GM23248 (cell line): ENCODE measurements at regions not wholly inside any gene's neighbourhood (a gene's known extent, or its start where the extent isn't known, plus 50 kb on each side); places are given as distances from the start of the nearest gene placed in this dataset.

Experiments
- DNase-seq: peaks from one replicate; pipeline ENCODE4 v3.0.0-alpha.2; 2015
- H2AFZ ChIP-seq: fragments of 200-600 bp; sonication (generic); 2 replicates; pipeline ENCODE4 v1.6.1; 2016; ENCODE audit warnings: antibody characterized with exemption
- H3F3A ChIP-seq: fragments of 200-600 bp; sonication (generic); 2 replicates; pipeline ENCODE4 v1.6.1; 2016; ENCODE audit warnings: mild to moderate bottlenecking, antibody characterized with exemption, mixed run types; ENCODE audit not compliant: insufficient read depth
- H3K27ac ChIP-seq: fragments of 200-600 bp; sonication (generic); 2 replicates; pipeline ENCODE4 v1.5.1; 2016; ENCODE audit warnings: mild to moderate bottlenecking
- H3K27me3 ChIP-seq: fragments of 200-600 bp; sonication (generic); replicated peaks from 2 replicates; pipeline ENCODE4 v1.6.1; 2016; ENCODE audit warnings: mild to moderate bottlenecking; ENCODE audit not compliant: insufficient read depth
- H3K36me3 ChIP-seq: fragments of 200-600 bp; sonication (generic); 2 replicates; pipeline ENCODE4 v1.6.1; 2016; ENCODE audit warnings: low read depth, mild to moderate bottlenecking
- H3K4me1 ChIP-seq: fragments of 200-600 bp; sonication (generic); 2 replicates; pipeline ENCODE4 v1.6.1; 2016; ENCODE audit warnings: mild to moderate bottlenecking; ENCODE audit not compliant: insufficient read depth
- H3K4me2 ChIP-seq: fragments of 200-600 bp; sonication (generic); one replicate; pipeline ENCODE4 v1.6.1; 2016; ENCODE audit warnings: mild to moderate bottlenecking; ENCODE audit not compliant: unreplicated experiment
- H3K4me3 ChIP-seq: fragments of 200-600 bp; sonication (generic); 2 replicates; pipeline ENCODE4 v1.5.1; 2016; ENCODE audit warnings: mild to moderate bottlenecking
- H3K79me2 ChIP-seq: fragments of 200-600 bp; sonication (generic); 2 replicates; pipeline ENCODE4 v1.6.1; 2016; ENCODE audit warnings: mild to moderate bottlenecking; ENCODE audit not compliant: insufficient read depth
- H3K9ac ChIP-seq: fragments of 200-600 bp; sonication (generic); 2 replicates; pipeline ENCODE4 v1.6.1; 2016; ENCODE audit warnings: mild to moderate bottlenecking
- H3K9me2 ChIP-seq: fragments of 200-600 bp; sonication (generic); 2 replicates; pipeline ENCODE4 v1.6.1; 2016; ENCODE audit warnings: mixed run types, mild to moderate bottlenecking, moderate library complexity; ENCODE audit not compliant: insufficient read depth
- H3K9me3 ChIP-seq: fragments of 200-600 bp; sonication (generic); one replicate; pipeline ENCODE4 v1.6.1; 2017; ENCODE audit warnings: low read depth
- H4K20me1 ChIP-seq: fragments of 200-600 bp; sonication (generic); 2 replicates; pipeline ENCODE4 v1.6.0; 2016; ENCODE audit not compliant: insufficient read depth
- EZH2 ChIP-seq: fragments of 200-600 bp; sonication (generic); IDR thresholded peaks from 2 replicates; pipeline ENCODE4 v1.6.1; 2018; ENCODE audit warnings: antibody characterized with exemption, mild to moderate bottlenecking; ENCODE audit not compliant: insufficient read depth, poor library complexity, severe bottlenecking
- EZH2phosphoT487 ChIP-seq: fragments of 200-600 bp; sonication (generic); IDR thresholded peaks from 2 replicates; pipeline ENCODE4 v1.6.1; 2018; ENCODE audit warnings: antibody characterized with exemption, moderate library complexity, mild to moderate bottlenecking, low read depth; ENCODE audit not compliant: insufficient read depth
- WGBS, 2 experiments: methylation state at CpG; one replicate each; pipeline ENCODE4 v1.1.6; 2015 to 2017; ENCODE audit warnings: low lambda C conversion rate in 2 of 2, low coverage in 1 of 2; ENCODE audit errors: missing lambda C conversion rate in 2 of 2; 5-methylcytosine and 5-hydroxymethylcytosine counted together
- in situ Hi-C: fragments of 300-500 bp; cut with MboI; formaldehyde crosslinking; loops from 2 replicates; pipeline ENCODE4 v1.15.0; 2020

DNA sequence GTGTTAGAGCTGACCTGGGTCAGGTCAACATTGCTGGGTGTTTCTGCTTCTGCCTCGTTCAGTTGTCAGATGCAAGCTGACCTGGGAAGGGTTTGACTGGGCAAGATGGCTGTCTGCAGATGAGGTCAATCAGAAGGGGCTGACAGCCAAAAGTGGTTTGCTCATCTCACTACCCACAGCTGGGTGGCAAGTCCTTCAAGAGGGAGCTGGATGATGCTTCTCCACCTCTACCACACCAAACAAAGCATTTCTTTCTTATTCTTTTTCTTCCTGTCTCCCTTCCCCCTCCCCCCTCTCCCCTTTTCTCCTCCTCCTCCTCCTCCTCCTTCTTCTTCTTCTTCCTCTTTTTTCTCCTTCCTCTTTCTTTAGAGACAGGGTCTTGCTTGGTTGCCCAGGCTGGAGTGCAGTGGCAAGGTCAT is 268.2 kb upstream of the PLEKHG7 start:
- H3K36me3 ChIP-seq, result no peaks in the 10 kb centered on the region
- no peaks in the 10 kb centered on the region for H3K27me3 ChIP-seq
- H2AFZ ChIP-seq, result no peak overlapping the region
- 14 to 22% methylated on average over 1 of the region's 1 CpG for WGBS, 2 experiments
- H3K79me2 ChIP-seq, result no peaks in the 10 kb centered on the region
- no peak overlapping the region for H3K4me3 ChIP-seq
- H3K4me1 ChIP-seq, result peaks cover 12% of the 10 kb centered on the region
- no peak overlapping the region for H3K27ac ChIP-seq
- H3K4me2 ChIP-seq, result no peak overlapping the region
- TF ChIP-seq EZH2phosphoT487 (no peak), EZH2 (no peak)
- in situ Hi-C loops, result no loop called here
- no peak for DNase-seq
- no peaks in the 10 kb centered on the region for H4K20me1 ChIP-seq
- peaks cover 11% of the 10 kb centered on the region for H3F3A ChIP-seq
- H3K9me3 ChIP-seq, result no peaks in the 10 kb centered on the region
- no peak overlapping the region for H3K9ac ChIP-seq
- no peaks in the 10 kb centered on the region for H3K9me2 ChIP-seq

DNA sequence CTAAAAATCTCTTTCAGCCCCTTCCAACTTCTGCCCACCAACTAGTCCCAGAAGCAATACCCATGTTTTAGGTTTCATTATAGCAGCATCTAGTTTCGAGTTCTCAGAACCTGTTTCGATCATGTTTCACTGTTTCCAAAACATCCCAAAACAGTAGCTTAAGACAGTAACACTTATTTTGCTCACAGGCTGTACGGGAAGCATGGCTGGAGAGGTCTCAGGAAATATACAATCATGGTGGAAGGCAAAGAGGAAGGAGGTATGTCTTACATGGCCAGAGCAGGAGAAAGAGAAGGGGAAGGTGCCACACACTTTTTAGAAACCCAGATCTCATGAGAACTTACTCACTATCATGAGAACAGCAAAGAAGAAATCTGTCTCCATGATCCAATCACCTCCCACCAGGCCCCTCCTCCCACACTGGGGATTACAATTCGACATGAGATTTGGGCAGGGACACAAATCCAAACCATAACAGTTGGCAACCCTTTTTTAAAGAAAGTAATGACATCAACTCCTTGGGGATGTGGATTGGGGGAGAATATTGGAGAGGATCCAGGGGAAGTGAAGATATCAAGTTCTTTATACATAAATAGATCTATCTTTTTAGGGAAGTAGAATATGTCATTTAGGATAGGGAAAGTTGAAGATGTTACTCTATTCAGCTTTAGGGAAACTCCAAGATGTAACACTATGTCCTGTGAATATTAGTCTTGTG is 269.9 kb upstream of the PLEKHG7 start:
- DNase-seq, result no peak
- Histone ChIP-seq H4K20me1 (no peaks in the 10 kb centered on the region), H3K27ac (no peak overlapping the region), H3K9me3 (no peaks in the 10 kb centered on the region), H3K9me2 (no peaks in the 10 kb centered on the region), H3K79me2 (no peaks in the 10 kb centered on the region), H3K36me3 (no peaks in the 10 kb centered on the region), H3K4me2 (no peak overlapping the region), H3F3A (no peaks in the 10 kb centered on the region), H3K4me3 (no peak overlapping the region), H2AFZ (no peak overlapping the region), H3K27me3 (no peaks in the 10 kb centered on the region), H3K4me1 (no peaks in the 10 kb centered on the region), H3K9ac (no peak overlapping the region)
- 53 to 56% methylated on average over 4 of the region's 4 CpGs for WGBS, 2 experiments
- in situ Hi-C loops, result no loop called here
- TF ChIP-seq EZH2, result no peak
- no peak for TF ChIP-seq EZH2phosphoT487

- no peak overlapping the region for H2AFZ ChIP-seq
- in situ Hi-C loops, result no loop called here
- H3K4me2 ChIP-seq, result no peak overlapping the region
- H3K36me3 ChIP-seq, result no peaks in the 10 kb centered on the region
- no peak overlapping the region for H3K27ac ChIP-seq
- TF ChIP-seq EZH2 (no peak), EZH2phosphoT487 (no peak)
- no peaks in the 10 kb centered on the region for H3K4me1 ChIP-seq
- no peaks in the 10 kb centered on the region for H3K79me2 ChIP-seq
- no peaks in the 10 kb centered on the region for H3K9me3 ChIP-seq
- WGBS, 2 experiments, result 84 to 90% methylated on average over 5 of the region's 5 CpGs
- H4K20me1 ChIP-seq, result no peaks in the 10 kb centered on the region
- no peak overlapping the region for H3K9ac ChIP-seq
- H3F3A ChIP-seq, result no peaks in the 10 kb centered on the region
- no peak overlapping the region for H3K4me3 ChIP-seq
- DNase-seq, result no peak
- H3K27me3 ChIP-seq, result no peaks in the 10 kb centered on the region
- no peaks in the 10 kb centered on the region for H3K9me2 ChIP-seq
These were observed 271.6 kb upstream of the PLEKHG7 start for GRCh38 chr12:92431146-92431545.

- H3K36me3 ChIP-seq, result no peaks in the 10 kb centered on the region
- no peaks in the 10 kb centered on the region for H3F3A ChIP-seq
- H4K20me1 ChIP-seq, result no peaks in the 10 kb centered on the region
- no peaks in the 10 kb centered on the region for H3K9me3 ChIP-seq
- H2AFZ ChIP-seq, result no peak overlapping the region
- no peak overlapping the region for H3K9ac ChIP-seq
- TF ChIP-seq EZH2, result no peak
- no peak for TF ChIP-seq EZH2phosphoT487
- no peak for DNase-seq
- in situ Hi-C loops, result no loop called here
- no peaks in the 10 kb centered on the region for H3K79me2 ChIP-seq
- no peak overlapping the region for H3K4me3 ChIP-seq
- H3K27me3 ChIP-seq, result no peaks in the 10 kb centered on the region
- no peaks in the 10 kb centered on the region for H3K4me1 ChIP-seq
- no peaks in the 10 kb centered on the region for H3K9me2 ChIP-seq
- H3K27ac ChIP-seq, result no peak overlapping the region
- no peak overlapping the region for H3K4me2 ChIP-seq
These were observed 276.5 kb upstream of the PLEKHG7 start for GRCh38 chr12:92426332-92426731.

DNA sequence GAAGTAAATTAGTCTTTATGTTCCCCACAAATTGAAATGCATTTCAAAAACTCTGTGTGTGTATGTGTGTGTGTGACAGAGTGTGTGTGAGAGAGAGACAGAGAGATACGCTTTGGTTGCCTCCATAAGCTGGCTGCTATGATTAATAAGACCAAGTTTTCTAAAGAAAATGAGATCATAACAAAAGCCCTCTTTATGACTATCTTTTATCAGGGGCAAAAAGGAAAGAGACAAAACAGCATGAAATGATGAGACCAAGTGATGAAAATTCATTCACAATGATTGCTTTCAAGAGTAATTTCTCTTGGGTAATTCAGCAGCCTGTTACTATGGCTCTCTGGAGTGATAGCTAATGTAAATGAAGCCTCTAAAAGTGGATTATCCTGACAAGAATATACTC is 277.6 kb upstream of the PLEKHG7 start:
- no peaks in the 10 kb centered on the region for H3K27me3 ChIP-seq
- H3K4me3 ChIP-seq, result no peak overlapping the region
- 91 to 97% methylated on average over 1 of the region's 1 CpG for WGBS, 2 experiments
- no peak overlapping the region for H3K4me2 ChIP-seq
- TF ChIP-seq EZH2phosphoT487 (no peak), EZH2 (no peak)
- H3K9me3 ChIP-seq, result no peaks in the 10 kb centered on the region
- no peaks in the 10 kb centered on the region for H3K79me2 ChIP-seq
- H3K36me3 ChIP-seq, result no peaks in the 10 kb centered on the region
- no peaks in the 10 kb centered on the region for H3K9me2 ChIP-seq
- H4K20me1 ChIP-seq, result no peaks in the 10 kb centered on the region
- in situ Hi-C loops, result no loop called here
- no peaks in the 10 kb centered on the region for H3F3A ChIP-seq
- no peak overlapping the region for H2AFZ ChIP-seq
- no peak overlapping the region for H3K27ac ChIP-seq
- H3K9ac ChIP-seq, result no peak overlapping the region
- no peak for DNase-seq
- no peaks in the 10 kb centered on the region for H3K4me1 ChIP-seq
